Liver (tissue), 8 donors: ENCODE measurements at regions not wholly inside any gene's neighbourhood (a gene's known extent, or its start where the extent isn't known, plus 50 kb on each side); places are given as distances from the start of the nearest gene placed in this dataset.
A peak's percentile ranks its signal among the peaks of the same experiment; 100 is the strongest.

Source experiments
- DNase-seq: peaks from one replicate; pipeline ENCODE4 v3.0.0-alpha.2; 2017; ENCODE audit warnings: low spot score
- H3K27ac ChIP-seq, 2 donors: one replicate each; pipeline ENCODE4 v1.7.0; 2013; ENCODE audit warnings: inconsistent platforms in 2 of 2, low read length in 2 of 2, control low read depth in 1 of 2, low read depth in 1 of 2, mild to moderate bottlenecking in 1 of 2
- H3K27me3 ChIP-seq, 4 donors: one replicate each; pipeline versions ENCODE4 v1.6.1 to v1.7.0; 2013; ENCODE audit warnings: low read length in 3 of 4, inconsistent platforms in 1 of 4, mild to moderate bottlenecking in 1 of 4, moderate library complexity in 1 of 4; ENCODE audit not compliant: control insufficient read depth in 4 of 4, insufficient read depth in 4 of 4
- H3K36me3 ChIP-seq, 4 donors: one replicate each; pipeline versions ENCODE4 v1.6.1 to v1.7.0; 2013; ENCODE audit warnings: low read length in 3 of 4, mild to moderate bottlenecking in 3 of 4, low read depth in 1 of 4, moderate library complexity in 1 of 4; ENCODE audit not compliant: control insufficient read depth in 4 of 4, insufficient read depth in 3 of 4
- H3K4me1 ChIP-seq, 4 donors: one replicate each; pipeline versions ENCODE4 v1.6.1 to v1.7.0; 2013; ENCODE audit warnings: low read length in 3 of 4, mild to moderate bottlenecking in 3 of 4, moderate library complexity in 1 of 4; ENCODE audit not compliant: control insufficient read depth in 4 of 4, insufficient read depth in 4 of 4
- H3K4me3 ChIP-seq, 3 donors: one replicate each; pipeline versions ENCODE4 v1.6.1 to v1.7.0; 2013; ENCODE audit warnings: low read length in 3 of 3, control low read depth in 1 of 3, low read depth in 1 of 3, mild to moderate bottlenecking in 1 of 3
- H3K9ac ChIP-seq, 2 donors: one replicate each; pipeline ENCODE4 v1.7.0; 2013; ENCODE audit warnings: low read length in 2 of 2, mild to moderate bottlenecking in 2 of 2, moderate library complexity in 2 of 2, control low read depth in 1 of 2, low read depth in 1 of 2
- H3K9me3 ChIP-seq, 4 donors: one replicate each; pipeline versions ENCODE4 v1.6.1 to v1.7.0; 2013; ENCODE audit warnings: low read length in 3 of 4; ENCODE audit not compliant: control insufficient read depth in 4 of 4
- EGR1 ChIP-seq, 2 donors: IDR thresholded peaks; 2 replicates each; pipeline ENCODE4 v1.6.1; 2016 to 2018; ENCODE audit warnings: antibody characterized with exemption in 2 of 2, low read depth in 2 of 2
- NR2F2 ChIP-seq: IDR thresholded peaks from 2 replicates; pipeline ENCODE4 v1.6.1; 2016; ENCODE audit warnings: antibody characterized with exemption
- RAD21 ChIP-seq, 2 donors: IDR thresholded peaks; 2 replicates each; pipeline ENCODE4 v1.6.1; 2016; ENCODE audit warnings: antibody characterized with exemption in 2 of 2, mild to moderate bottlenecking in 2 of 2
- RXRA ChIP-seq, 2 donors: IDR thresholded peaks; 2 replicates each; pipeline ENCODE4 v1.6.1; 2017 to 2018; ENCODE audit warnings: antibody characterized with exemption in 2 of 2, mild to moderate bottlenecking in 1 of 2
- SP1 ChIP-seq: IDR thresholded peaks from 2 replicates; pipeline ENCODE4 v1.6.1; 2018; ENCODE audit warnings: antibody characterized with exemption, mild to moderate bottlenecking
- YY1 ChIP-seq: IDR thresholded peaks from 2 replicates; pipeline ENCODE4 v1.6.1; 2016; ENCODE audit warnings: antibody characterized with exemption, mild to moderate bottlenecking
- ZBTB33 ChIP-seq: IDR thresholded peaks from 2 replicates; pipeline ENCODE4 v1.6.1; 2016; ENCODE audit warnings: antibody characterized with exemption
- WGBS: extraction: QIAGEN DNeasy Blood & Tissue Kit; methylation state at CpG from one replicate; pipeline ENCODE4 v1.1.7; 2013; 5-methylcytosine and 5-hydroxymethylcytosine counted together
- TF ChIP-seq, protein P1 (sequence below): IDR thresholded peaks from 2 replicates; pipeline ENCODE4 v1.6.1; 2016; ENCODE audit warnings: antibody characterized with exemption, mild to moderate bottlenecking
- TF ChIP-seq, protein P2 (sequence below): IDR thresholded peaks from 2 replicates; pipeline ENCODE4 v1.6.1; 2016; ENCODE audit warnings: antibody characterized with exemption
- TF ChIP-seq, protein P3 (sequence below): fragments of 150-350 bp; IDR thresholded peaks from 2 replicates; pipeline ENCODE4 v1.5.1; 2017; ENCODE audit warnings: improper control_type of control experiment, low read depth, low read length; ENCODE audit not compliant: missing input control
- TF ChIP-seq, protein P4 (sequence below): IDR thresholded peaks from 2 replicates; pipeline ENCODE4 v1.6.1; 2016; ENCODE audit warnings: antibody characterized with exemption
- donor health status: healthy.
- donor health status: healthy.
- donor health status: healthy.
- donor health status: healthy.
- donor health status: healthy.

- Histone ChIP-seq H3K9me3 (no peaks in the 10 kb centered on the region), H3K9ac (no peak overlapping the region), H3K4me3 (no peak overlapping the region), H3K36me3 (no peaks in the 10 kb centered on the region), H3K4me1 (no peaks in the 10 kb centered on the region), H3K27ac (no peak overlapping the region), H3K27me3 (no peaks in the 10 kb centered on the region)
- no peak for DNase-seq
- TF ChIP-seq RAD21 (IDR thresholded peaks at IDR 0.05) (no peak), RXRA (IDR thresholded peaks at IDR 0.05) (no peak), ZBTB33 (no peak), SP1 (no peak), EGR1 (IDR thresholded peaks at IDR 0.05; ENCODE audit: low read depth in 2 of 2) (no peak), NR2F2 (no peak), YY1 (no peak)
- TF ChIP-seq, protein P1, sequence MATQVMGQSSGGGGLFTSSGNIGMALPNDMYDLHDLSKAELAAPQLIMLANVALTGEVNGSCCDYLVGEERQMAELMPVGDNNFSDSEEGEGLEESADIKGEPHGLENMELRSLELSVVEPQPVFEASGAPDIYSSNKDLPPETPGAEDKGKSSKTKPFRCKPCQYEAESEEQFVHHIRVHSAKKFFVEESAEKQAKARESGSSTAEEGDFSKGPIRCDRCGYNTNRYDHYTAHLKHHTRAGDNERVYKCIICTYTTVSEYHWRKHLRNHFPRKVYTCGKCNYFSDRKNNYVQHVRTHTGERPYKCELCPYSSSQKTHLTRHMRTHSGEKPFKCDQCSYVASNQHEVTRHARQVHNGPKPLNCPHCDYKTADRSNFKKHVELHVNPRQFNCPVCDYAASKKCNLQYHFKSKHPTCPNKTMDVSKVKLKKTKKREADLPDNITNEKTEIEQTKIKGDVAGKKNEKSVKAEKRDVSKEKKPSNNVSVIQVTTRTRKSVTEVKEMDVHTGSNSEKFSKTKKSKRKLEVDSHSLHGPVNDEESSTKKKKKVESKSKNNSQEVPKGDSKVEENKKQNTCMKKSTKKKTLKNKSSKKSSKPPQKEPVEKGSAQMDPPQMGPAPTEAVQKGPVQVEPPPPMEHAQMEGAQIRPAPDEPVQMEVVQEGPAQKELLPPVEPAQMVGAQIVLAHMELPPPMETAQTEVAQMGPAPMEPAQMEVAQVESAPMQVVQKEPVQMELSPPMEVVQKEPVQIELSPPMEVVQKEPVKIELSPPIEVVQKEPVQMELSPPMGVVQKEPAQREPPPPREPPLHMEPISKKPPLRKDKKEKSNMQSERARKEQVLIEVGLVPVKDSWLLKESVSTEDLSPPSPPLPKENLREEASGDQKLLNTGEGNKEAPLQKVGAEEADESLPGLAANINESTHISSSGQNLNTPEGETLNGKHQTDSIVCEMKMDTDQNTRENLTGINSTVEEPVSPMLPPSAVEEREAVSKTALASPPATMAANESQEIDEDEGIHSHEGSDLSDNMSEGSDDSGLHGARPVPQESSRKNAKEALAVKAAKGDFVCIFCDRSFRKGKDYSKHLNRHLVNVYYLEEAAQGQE = no peak
- TF ChIP-seq, protein P2, sequence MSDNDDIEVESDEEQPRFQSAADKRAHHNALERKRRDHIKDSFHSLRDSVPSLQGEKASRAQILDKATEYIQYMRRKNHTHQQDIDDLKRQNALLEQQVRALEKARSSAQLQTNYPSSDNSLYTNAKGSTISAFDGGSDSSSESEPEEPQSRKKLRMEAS = no peak
- TF ChIP-seq, protein P3, sequence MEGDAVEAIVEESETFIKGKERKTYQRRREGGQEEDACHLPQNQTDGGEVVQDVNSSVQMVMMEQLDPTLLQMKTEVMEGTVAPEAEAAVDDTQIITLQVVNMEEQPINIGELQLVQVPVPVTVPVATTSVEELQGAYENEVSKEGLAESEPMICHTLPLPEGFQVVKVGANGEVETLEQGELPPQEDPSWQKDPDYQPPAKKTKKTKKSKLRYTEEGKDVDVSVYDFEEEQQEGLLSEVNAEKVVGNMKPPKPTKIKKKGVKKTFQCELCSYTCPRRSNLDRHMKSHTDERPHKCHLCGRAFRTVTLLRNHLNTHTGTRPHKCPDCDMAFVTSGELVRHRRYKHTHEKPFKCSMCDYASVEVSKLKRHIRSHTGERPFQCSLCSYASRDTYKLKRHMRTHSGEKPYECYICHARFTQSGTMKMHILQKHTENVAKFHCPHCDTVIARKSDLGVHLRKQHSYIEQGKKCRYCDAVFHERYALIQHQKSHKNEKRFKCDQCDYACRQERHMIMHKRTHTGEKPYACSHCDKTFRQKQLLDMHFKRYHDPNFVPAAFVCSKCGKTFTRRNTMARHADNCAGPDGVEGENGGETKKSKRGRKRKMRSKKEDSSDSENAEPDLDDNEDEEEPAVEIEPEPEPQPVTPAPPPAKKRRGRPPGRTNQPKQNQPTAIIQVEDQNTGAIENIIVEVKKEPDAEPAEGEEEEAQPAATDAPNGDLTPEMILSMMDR = no peak
- TF ChIP-seq, protein P4, sequence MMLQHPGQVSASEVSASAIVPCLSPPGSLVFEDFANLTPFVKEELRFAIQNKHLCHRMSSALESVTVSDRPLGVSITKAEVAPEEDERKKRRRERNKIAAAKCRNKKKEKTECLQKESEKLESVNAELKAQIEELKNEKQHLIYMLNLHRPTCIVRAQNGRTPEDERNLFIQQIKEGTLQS = no peak
- WGBS = 78% methylated on average over 1 of the region's 1 CpG
Observed at GRCh38 chr3:116767726-116768125, 58.1 kb downstream of the TUSC7 start.

DNA sequence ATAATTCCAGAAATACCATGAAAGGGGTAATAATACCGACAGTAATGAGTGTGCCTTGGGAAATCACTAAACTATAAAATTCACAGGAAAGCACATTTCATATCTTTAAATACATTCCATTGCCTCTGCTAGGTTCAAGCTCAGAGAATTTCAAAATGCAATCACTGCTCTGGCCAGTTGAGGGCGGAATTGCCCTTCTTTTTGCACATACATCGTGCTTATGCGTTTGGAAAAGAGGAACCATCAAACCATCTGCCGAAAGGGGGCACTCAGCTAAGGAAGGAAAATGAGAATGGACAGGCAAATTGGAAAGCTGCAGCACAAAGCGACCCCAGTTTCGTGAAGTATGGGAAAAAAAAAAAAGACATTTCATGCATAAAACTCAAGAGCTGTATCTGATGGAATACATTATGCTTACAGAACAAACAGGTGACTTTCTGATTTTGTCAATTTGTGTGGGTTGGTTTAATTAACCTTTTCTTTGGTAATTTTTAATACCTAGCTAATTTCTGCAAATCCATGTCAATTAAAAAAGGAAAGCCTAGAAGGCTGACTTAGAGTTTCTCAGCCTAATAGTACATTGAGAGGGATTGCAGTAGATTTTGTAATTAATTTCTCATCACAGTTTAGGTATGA is 61.4 kb downstream of the TUSC7 start:
- WGBS = 3% methylated on average over 7 of the region's 7 CpGs
- TF ChIP-seq, protein P3 = peak; percentile 81
- TF ChIP-seq NR2F2 (no peak), RAD21 (IDR thresholded peaks at IDR 0.05) (peak; percentile 95)
- H3K9ac ChIP-seq = no peak overlapping the region
- peaks cover 0 to 2% (median 0%) of the 10 kb centered on the region in 4 donors for H3K27me3 ChIP-seq
- no peak overlapping the region for H3K27ac ChIP-seq
- DNase-seq = peak; percentile 59
- no peaks in the 10 kb centered on the region for H3K9me3 ChIP-seq
- no peaks in the 10 kb centered on the region for H3K4me1 ChIP-seq
- H3K36me3 ChIP-seq = no peaks in the 10 kb centered on the region
- H3K4me3 ChIP-seq = no peak overlapping the region
